OCI-LY3 (cell line): ENCODE measurements at regions not wholly inside any gene's neighbourhood (a gene's known extent, or its start where the extent isn't known, plus 50 kb on each side); places are given as distances from the start of the nearest gene placed in this dataset.

Source experiments
- H2AFZ ChIP-seq: fragments of 200-600, 300-600 bp; shearing (Covaris generic); 2 replicates; pipeline ENCODE4 v1.6.0; 2014; ENCODE audit warnings: antibody characterized with exemption, low read depth, low read length
- H3K27ac ChIP-seq: fragments of 200-600, 300-600 bp; sonication (generic); 2 replicates; pipeline ENCODE4 v1.5.1; 2014; ENCODE audit warnings: mild to moderate bottlenecking, low read length, moderate library complexity, mixed read lengths
- H3K27me3 ChIP-seq: fragments of 200-600, 300-600 bp; sonication (generic); 2 replicates; pipeline ENCODE4 v1.6.1; 2014; ENCODE audit warnings: low read depth, low read length, mixed read lengths
- H3K36me3 ChIP-seq: fragments of 200-600, 300-600 bp; sonication (generic); replicated peaks from 2 replicates; pipeline ENCODE3; 2014; ENCODE audit warnings: low read depth, low read length, mixed read lengths
- H3K4me1 ChIP-seq: fragments of 300-600, 200-600 bp; sonication (generic); 2 replicates; pipeline ENCODE4 v1.6.1; 2014; ENCODE audit warnings: low read length, mixed read lengths
- H3K4me2 ChIP-seq: fragments of 200-600, 300-600 bp; sonication (generic); 2 replicates; pipeline ENCODE4 v1.6.1; 2014; ENCODE audit warnings: low read length, mixed read lengths
- H3K4me3 ChIP-seq: fragments of 300-600, 200-600 bp; sonication (generic); 2 replicates; pipeline ENCODE4 v1.5.1; 2014; ENCODE audit warnings: antibody characterized with exemption, mild to moderate bottlenecking, low read length, moderate library complexity
- H3K79me2 ChIP-seq: fragments of 300-600, 200-600 bp; shearing (Covaris generic); 2 replicates; pipeline ENCODE4 v1.6.1; 2014; ENCODE audit warnings: mild to moderate bottlenecking, low read length, mixed read lengths
- H3K9ac ChIP-seq: fragments of 300-600, 200-600 bp; shearing (Covaris generic); 2 replicates; pipeline ENCODE4 v1.6.0; 2014; ENCODE audit warnings: mild to moderate bottlenecking, low read length, moderate library complexity
- H3K9me3 ChIP-seq: fragments of 200-600, 300-600 bp; shearing (Covaris generic); 2 replicates; pipeline ENCODE4 v1.6.1; 2014; ENCODE audit warnings: low read length, mixed read lengths; ENCODE audit not compliant: insufficient read depth
- H4K20me1 ChIP-seq: fragments of 200-600, 300-600 bp; sonication (generic); 2 replicates; pipeline ENCODE4 v1.6.1; 2016; ENCODE audit warnings: low read length, mixed read lengths; ENCODE audit not compliant: insufficient read depth
- CTCF ChIP-seq: fragments of 200-600, 300-600 bp; sonication (generic); IDR thresholded peaks from 2 replicates; pipeline ENCODE4 v1.5.1; 2014; ENCODE audit warnings: antibody characterized with exemption, low read length, low read depth
- EZH2phosphoT487 ChIP-seq: fragments of 200-600 bp; shearing (Covaris generic); IDR thresholded peaks from 2 replicates; pipeline ENCODE4 v1.6.1; 2018; ENCODE audit warnings: antibody characterized with exemption, mixed run types, low read depth

GRCh38 chr7:17093461-17093860 lies 205.0 kb upstream of the AHR start:
- H3K36me3 ChIP-seq: no peaks in the 10 kb centered on the region
- no peaks in the 10 kb centered on the region for H4K20me1 ChIP-seq
- no peak overlapping the region for H3K4me2 ChIP-seq
- H3K27ac ChIP-seq: no peak overlapping the region
- H2AFZ ChIP-seq: no peak overlapping the region
- H3K4me3 ChIP-seq: no peak overlapping the region
- H3K9me3 ChIP-seq: no peaks in the 10 kb centered on the region
- no peaks in the 10 kb centered on the region for H3K79me2 ChIP-seq
- no peak overlapping the region for H3K9ac ChIP-seq
- no peak for TF ChIP-seq EZH2phosphoT487
- TF ChIP-seq CTCF: no peak
- H3K27me3 ChIP-seq: no peaks in the 10 kb centered on the region
- H3K4me1 ChIP-seq: peaks cover 23% of the 10 kb centered on the region

- Histone ChIP-seq H3K79me2 (no peaks in the 10 kb centered on the region), H3K9ac (no peak overlapping the region), H3K9me3 (no peaks in the 10 kb centered on the region), H3K27ac (no peak overlapping the region), H4K20me1 (no peaks in the 10 kb centered on the region), H3K27me3 (no peaks in the 10 kb centered on the region), H3K4me2 (no peak overlapping the region), H3K4me3 (no peak overlapping the region), H3K36me3 (no peaks in the 10 kb centered on the region), H2AFZ (no peak overlapping the region), H3K4me1 (peaks cover 25% of the 10 kb centered on the region)
- TF ChIP-seq CTCF (no peak), EZH2phosphoT487 (no peak)
Measured at GRCh38 chr7:17094963-17095574, 203.4 kb upstream of the AHR start.

- Histone ChIP-seq H3K4me2 (no peak overlapping the region), H4K20me1 (no peaks in the 10 kb centered on the region), H3K4me1 (peaks cover 25% of the 10 kb centered on the region), H3K79me2 (no peaks in the 10 kb centered on the region), H2AFZ (no peak overlapping the region), H3K27me3 (no peaks in the 10 kb centered on the region), H3K36me3 (no peaks in the 10 kb centered on the region), H3K9ac (no peak overlapping the region), H3K9me3 (0 out of 2 replicates have a peak, but pooled peaks cover 1% of the 10 kb centered on the region), H3K27ac (no peak overlapping the region), H3K4me3 (no peak overlapping the region)
- TF ChIP-seq EZH2phosphoT487 (no peak), CTCF (no peak)
Measured at GRCh38 chr7:17095931-17096330, 202.5 kb upstream of the AHR start.

- H3K27ac ChIP-seq: peak overlapping the region; percentile 31
- H4K20me1 ChIP-seq: no peaks in the 10 kb centered on the region
- peak overlapping the region; percentile 71 for H3K4me3 ChIP-seq
- H3K27me3 ChIP-seq: no peaks in the 10 kb centered on the region
- peak overlapping the region; percentile 96 for H2AFZ ChIP-seq
- H3K9me3 ChIP-seq: 0 out of 2 replicates have a peak, but pooled peaks cover 5% of the 10 kb centered on the region
- peaks cover 25% of the 10 kb centered on the region for H3K4me1 ChIP-seq
- TF ChIP-seq CTCF (no peak), EZH2phosphoT487 (no peak)
- H3K36me3 ChIP-seq: no peaks in the 10 kb centered on the region
- peak overlapping the region; percentile 56 for H3K9ac ChIP-seq
- peak overlapping the region; percentile 82 for H3K4me2 ChIP-seq
- H3K79me2 ChIP-seq: no peaks in the 10 kb centered on the region
Measured at GRCh38 chr7:17097668-17098297, 200.7 kb upstream of the AHR start.
